Neuronal stem cell (in vitro differentiated cells): ENCODE measurements at regions not wholly inside any gene's neighbourhood (a gene's known extent, or its start where the extent isn't known, plus 50 kb on each side); places are given as distances from the start of the nearest gene placed in this dataset.
"Not testable (repeated sequence)": the region's sequence is repeated elsewhere in the genome, so short reads cannot be mapped to it uniquely, and the experiment has no call there.

Source experiments
- DNase-seq: peaks from one replicate; pipeline ENCODE4 v3.0.0-alpha.2; 2013; ENCODE audit warnings: low spot score
- H2AFZ ChIP-seq: one replicate; pipeline ENCODE4 v1.6.1; 2013; ENCODE audit warnings: mild to moderate bottlenecking, low read length, inconsistent platforms
- H2AK5ac ChIP-seq: 2 replicates; pipeline ENCODE4 v1.6.1; 2013; ENCODE audit warnings: low read depth, mild to moderate bottlenecking, inconsistent platforms, low read length, moderate library complexity, mixed read lengths
- H2BK120ac ChIP-seq: 2 replicates; pipeline ENCODE4 v1.6.1; 2013; ENCODE audit warnings: low read depth, mild to moderate bottlenecking, inconsistent platforms, low read length, moderate library complexity, mixed read lengths
- H2BK12ac ChIP-seq: one replicate; pipeline ENCODE4 v1.6.1; 2013; ENCODE audit warnings: low read length, inconsistent platforms
- H2BK15ac ChIP-seq: 2 replicates; pipeline ENCODE4 v1.6.1; 2013; ENCODE audit warnings: mild to moderate bottlenecking, low read length, inconsistent platforms, mixed read lengths
- H2BK5ac ChIP-seq: one replicate; pipeline ENCODE4 v1.6.1; 2013; ENCODE audit warnings: inconsistent platforms, mild to moderate bottlenecking, low read length, moderate library complexity
- H3K14ac ChIP-seq: one replicate; pipeline ENCODE4 v1.6.1; 2013; ENCODE audit warnings: low read length, inconsistent platforms
- H3K18ac ChIP-seq: 2 replicates; pipeline ENCODE4 v1.6.1; 2013; ENCODE audit warnings: low read length, inconsistent platforms
- H3K23ac ChIP-seq: 2 replicates; pipeline ENCODE4 v1.6.1; 2013; ENCODE audit warnings: low read depth, mild to moderate bottlenecking, mixed read lengths, low read length, inconsistent platforms; ENCODE audit not compliant: poor library complexity
- H3K27ac ChIP-seq: replicated peaks from 3 replicates; pipeline ENCODE4 v1.5.1; 2013; ENCODE audit warnings: low read length, inconsistent platforms
- H3K27me3 ChIP-seq, 3 experiments: 2 replicates each; pipeline ENCODE4 v1.6.1; 2013; ENCODE audit warnings: low read length in 3 of 3, mild to moderate bottlenecking in 2 of 3, inconsistent platforms in 1 of 3, low read depth in 1 of 3, mixed read lengths in 1 of 3, moderate library complexity in 1 of 3; ENCODE audit not compliant: control insufficient read depth in 3 of 3, insufficient read depth in 3 of 3
- H3K36me3 ChIP-seq, 2 donors: replicated peaks in 1 of 2; 2 replicates each; pipeline ENCODE4 v1.6.1; 2013; ENCODE audit warnings: low read length in 2 of 2; ENCODE audit not compliant: control insufficient read depth in 2 of 2, insufficient read depth in 2 of 2
- H3K4ac ChIP-seq: 2 replicates; pipeline ENCODE4 v1.6.1; 2013; ENCODE audit warnings: inconsistent platforms, mild to moderate bottlenecking, low read length, moderate library complexity
- H3K4me1 ChIP-seq, 2 donors: 1 replicate in 1 of 2; 2 replicates in 1 of 2; pipeline ENCODE4 v1.6.1; 2013; ENCODE audit warnings: low read length in 2 of 2, low read depth in 1 of 2; ENCODE audit not compliant: control insufficient read depth in 2 of 2, insufficient read depth in 1 of 2
- H3K4me2 ChIP-seq: one replicate; pipeline ENCODE4 v1.6.1; 2013; ENCODE audit warnings: mild to moderate bottlenecking, low read length, inconsistent platforms; ENCODE audit not compliant: insufficient read depth, poor library complexity, severe bottlenecking
- H3K4me3 ChIP-seq, 2 donors: 2 replicates each; pipeline ENCODE4 v1.5.1; 2013; ENCODE audit warnings: low read length in 2 of 2, mild to moderate bottlenecking in 2 of 2, inconsistent platforms in 1 of 2, moderate library complexity in 1 of 2
- H3K79me1 ChIP-seq: one replicate; pipeline ENCODE4 v1.6.1; 2013; ENCODE audit warnings: low read depth, mild to moderate bottlenecking, inconsistent platforms, low read length, moderate library complexity
- H3K9ac ChIP-seq: one replicate; pipeline ENCODE4 v1.6.1; 2013; ENCODE audit warnings: mild to moderate bottlenecking, low read depth, low read length, inconsistent platforms; ENCODE audit not compliant: poor library complexity
- H3K9me3 ChIP-seq, 2 donors: replicated peaks in 1 of 2; 2 replicates each; pipeline versions ENCODE3 to v1.6.1; 2013; ENCODE audit warnings: low read length in 2 of 2, mild to moderate bottlenecking in 2 of 2, inconsistent platforms in 1 of 2, low read depth in 1 of 2, mixed read lengths in 1 of 2, moderate library complexity in 1 of 2; ENCODE audit not compliant: control insufficient read depth in 2 of 2, insufficient read depth in 1 of 2
- H4K8ac ChIP-seq: one replicate; pipeline ENCODE4 v1.6.1; 2013; ENCODE audit warnings: low read depth, mild to moderate bottlenecking, inconsistent platforms, low read length, moderate library complexity
- H4K91ac ChIP-seq: one replicate; pipeline ENCODE4 v1.6.1; 2013; ENCODE audit warnings: low read length, low read depth, mild to moderate bottlenecking, inconsistent platforms; ENCODE audit not compliant: poor library complexity
- WGBS, 2 donors: extraction: QIAGEN DNeasy Blood & Tissue Kit; methylation state at CpG; one replicate each; pipeline ENCODE4 v1.1.7; 2013; ENCODE audit warnings: missing lambda C conversion rate in 2 of 2, mixed read lengths in 1 of 2; ENCODE audit not compliant: insufficient read length in 2 of 2, insufficient replicate concordance in 1 of 2; ENCODE audit errors: extremely low coverage in 2 of 2; 5-methylcytosine and 5-hydroxymethylcytosine counted together

DNA sequence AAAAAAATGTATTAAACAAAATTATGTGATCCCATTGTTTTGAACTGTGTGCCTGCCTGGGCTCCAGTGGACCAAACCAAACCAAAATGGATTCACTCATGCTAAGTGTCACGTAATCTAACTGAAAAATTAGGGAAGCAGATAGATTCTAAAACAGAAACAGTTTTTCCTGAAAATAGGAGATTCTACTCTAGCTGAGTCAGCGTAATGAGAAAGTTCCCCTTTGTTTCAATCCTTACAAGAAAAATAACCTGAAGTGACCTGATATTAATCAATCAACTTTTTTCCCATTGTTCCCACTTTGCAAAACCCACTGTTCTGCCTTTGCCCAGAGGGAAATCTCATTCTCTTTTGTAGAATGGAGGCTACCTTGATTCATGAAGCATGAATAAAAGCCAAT lies 682.4 kb upstream of the CDH10 start:
- Histone ChIP-seq H2BK5ac (no peak overlapping the region), H3K4me1 (no peaks in the 10 kb centered on the region), H3K36me3 (no peaks in the 10 kb centered on the region), H3K14ac (no peak overlapping the region), H3K79me1 (peaks cover 2% of the 10 kb centered on the region), H3K4me3 (no peak overlapping the region), H4K91ac (no peak overlapping the region), H2AK5ac (no peak overlapping the region), H3K9ac (no peak overlapping the region), H2BK12ac (no peak overlapping the region), H3K23ac (no peak overlapping the region), H3K9me3 (peaks cover 0 to 9% of the 10 kb centered on the region in 2 donors), H3K18ac (no peak overlapping the region), H3K4me2 (no peak overlapping the region), H2BK15ac (no peak overlapping the region), H4K8ac (no peak overlapping the region), H3K4ac (no peak overlapping the region), H3K27me3 (no peaks in the 10 kb centered on the region), H3K27ac (no peak overlapping the region), H2AFZ (no peak overlapping the region), H2BK120ac (no peak overlapping the region)
- no CpG with 5 or more reads among the region's 2 CpGs for WGBS, 2 donors
- no peak for DNase-seq

DNA sequence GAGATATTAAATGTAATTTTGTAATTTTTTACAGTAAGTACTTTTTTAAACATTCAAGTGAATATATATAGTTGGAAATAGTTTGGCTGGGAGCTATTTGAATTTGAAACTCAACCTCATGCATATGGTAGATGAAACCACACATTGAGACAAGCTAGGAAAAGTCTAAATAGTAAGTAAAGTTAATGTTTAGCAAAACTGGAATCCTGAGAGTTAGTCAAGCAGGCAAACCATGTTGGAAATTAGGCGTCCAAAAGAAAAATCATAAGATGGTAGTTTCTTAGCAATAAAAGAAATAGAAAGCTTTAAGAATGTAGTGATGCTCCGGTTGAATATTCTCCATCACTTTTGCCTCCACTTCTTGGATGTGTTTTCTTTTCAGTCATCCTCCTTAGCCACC lies 657.1 kb upstream of the CDH10 start:
- Histone ChIP-seq H3K4me1 (no peaks in the 10 kb centered on the region), H2BK5ac (no peak overlapping the region), H3K18ac (no peak overlapping the region), H2BK15ac (no peak overlapping the region), H3K9ac (no peak overlapping the region), H2BK120ac (no peak overlapping the region), H3K4ac (no peak overlapping the region), H4K91ac (no peak overlapping the region), H3K4me3 (no peak overlapping the region), H3K27ac (no peak overlapping the region), H3K14ac (no peak overlapping the region), H3K9me3 (no peaks in the 10 kb centered on the region), H2BK12ac (no peak overlapping the region), H3K4me2 (no peak overlapping the region), H2AFZ (no peak overlapping the region), H2AK5ac (no peak overlapping the region), H3K27me3 (no peaks in the 10 kb centered on the region), H3K23ac (no peak overlapping the region), H3K36me3 (no peaks in the 10 kb centered on the region), H4K8ac (no peak overlapping the region), H3K79me1 (no peaks in the 10 kb centered on the region)
- WGBS, 2 donors: no CpG with 5 or more reads among the region's 2 CpGs
- no peak for DNase-seq

DNA sequence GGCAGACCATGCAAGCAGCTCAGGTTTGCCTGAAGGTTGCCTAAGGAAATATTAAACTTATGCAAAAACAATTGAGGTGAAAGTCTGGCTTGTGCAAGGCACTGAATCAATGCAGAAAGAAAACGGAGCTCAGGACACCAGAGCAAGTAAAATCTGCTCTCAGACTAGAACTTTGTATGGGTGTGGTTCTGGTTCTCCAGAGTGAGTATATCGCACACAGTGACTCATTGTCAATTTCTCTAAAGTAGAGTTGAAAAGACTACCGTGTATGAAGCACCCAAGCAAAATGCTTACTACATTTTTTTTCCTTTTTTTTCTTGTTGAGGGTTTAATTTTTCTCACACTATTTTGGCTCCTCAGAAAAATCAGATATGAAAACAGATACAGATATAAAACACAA lies 650.3 kb upstream of the CDH10 start:
- Histone ChIP-seq H4K8ac (no peak overlapping the region), H3K9ac (no peak overlapping the region), H3K14ac (no peak overlapping the region), H3K27me3 (no peaks in the 10 kb centered on the region), H2BK120ac (no peak overlapping the region), H2BK5ac (no peak overlapping the region), H2AFZ (no peak overlapping the region), H2BK15ac (no peak overlapping the region), H2BK12ac (no peak overlapping the region), H3K27ac (no peak overlapping the region), H3K36me3 (no peaks in the 10 kb centered on the region), H3K4me3 (no peak overlapping the region), H3K4me1 (no peaks in the 10 kb centered on the region), H2AK5ac (no peak overlapping the region), H3K4me2 (no peak overlapping the region), H3K79me1 (no peaks in the 10 kb centered on the region), H3K18ac (no peak overlapping the region), H3K9me3 (no peaks in the 10 kb centered on the region), H3K23ac (no peak overlapping the region), H3K4ac (no peak overlapping the region), H4K91ac (no peak overlapping the region)
- WGBS, 2 donors: no CpG with 5 or more reads among the region's 3 CpGs
- DNase-seq: no peak

DNA sequence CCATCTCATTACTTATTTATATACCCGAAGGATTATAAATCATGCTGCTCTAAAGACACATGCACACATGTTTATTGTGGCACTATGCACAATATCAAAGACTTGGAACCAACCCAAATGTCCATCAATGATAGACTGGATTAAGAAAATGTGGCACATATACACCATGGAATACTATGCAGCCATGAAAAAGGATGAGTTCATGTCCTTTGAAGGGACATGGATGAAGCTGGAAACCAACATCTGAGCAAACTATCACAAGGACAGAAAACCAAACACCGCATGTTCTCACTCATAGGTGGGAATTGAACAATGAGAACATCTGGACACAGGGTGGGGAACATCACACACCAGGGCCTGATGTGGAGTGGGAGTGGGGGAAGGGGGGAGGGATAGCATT lies 645.0 kb upstream of the CDH10 start:
- H3K9me3 ChIP-seq, H2BK5ac ChIP-seq, H3K4ac ChIP-seq, H3K4me3 ChIP-seq, H2AFZ ChIP-seq, H3K36me3 ChIP-seq, H4K8ac ChIP-seq, H3K27ac ChIP-seq, H3K18ac ChIP-seq, H3K4me1 ChIP-seq, DNase-seq, H2BK12ac ChIP-seq, H2AK5ac ChIP-seq, H3K14ac ChIP-seq, H3K27me3 ChIP-seq, H2BK15ac ChIP-seq, H2BK120ac ChIP-seq, H3K23ac ChIP-seq, H3K79me1 ChIP-seq, H3K4me2 ChIP-seq, H3K9ac ChIP-seq, H4K91ac ChIP-seq: not testable (repeated sequence)
- no CpG with 5 or more reads among the region's 2 CpGs for WGBS, 2 donors
